ENCODE measurements at regions not wholly inside any gene's neighbourhood (a gene's known extent, or its start where the extent isn't known, plus 50 kb on each side); places are given as distances from the start of the nearest gene placed in this dataset.

GRCh38 chrX:45592101-45592500 lies 391.4 kb upstream of the DIPK2B start:
- TF ChIP-seq CTCF (optimal IDR thresholded peaks at IDR 0.05 in 1 of 3, IDR thresholded peaks at IDR 0.05 in 1 of 3, conservative IDR thresholded peaks at IDR 0.05 in 1 of 3; ENCODE audit: extremely low read depth in 1 of 3, insufficient read depth in 2 of 3, low read length in 3 of 3) (no peak), EZH2 (IDR thresholded peaks at IDR 0.05; ENCODE audit: low read length) (no peak)
